ENCODE measurements at regions not wholly inside any gene's neighbourhood (a gene's known extent, or its start where the extent isn't known, plus 50 kb on each side); places are given as distances from the start of the nearest gene placed in this dataset.
"Not testable (repeated sequence)": the region's sequence is repeated elsewhere in the genome, so short reads cannot be mapped to it uniquely, and the experiment has no call there.

DNA sequence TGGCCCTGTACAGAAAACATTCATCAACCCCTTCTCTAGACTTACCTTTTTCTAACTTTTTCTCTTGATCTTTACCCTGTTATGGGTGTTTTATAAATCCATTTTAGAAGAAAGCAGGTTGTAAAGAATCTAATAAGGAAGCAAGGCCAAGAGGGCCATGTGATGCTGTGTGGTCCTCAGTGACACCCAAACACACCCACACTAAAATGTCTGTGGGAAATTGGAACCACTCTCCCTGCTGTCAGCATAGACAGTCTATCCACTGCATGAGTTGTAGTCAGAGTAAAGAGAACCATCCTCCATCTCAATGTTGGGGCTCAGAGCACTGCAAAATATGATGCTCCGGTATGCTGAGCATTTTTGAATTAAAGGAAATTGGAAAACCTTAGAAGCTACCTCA is 235.5 kb downstream of the SKIDA1 start:
- no peak for DNase-seq

- no peak for DNase-seq
Observed at GRCh38 chr10:21289271-21289670, 236.2 kb downstream of the SKIDA1 start.

GRCh38 chr10:21285742-21286331 is 239.6 kb downstream of the SKIDA1 start:
- DNase-seq = no peak

DNA sequence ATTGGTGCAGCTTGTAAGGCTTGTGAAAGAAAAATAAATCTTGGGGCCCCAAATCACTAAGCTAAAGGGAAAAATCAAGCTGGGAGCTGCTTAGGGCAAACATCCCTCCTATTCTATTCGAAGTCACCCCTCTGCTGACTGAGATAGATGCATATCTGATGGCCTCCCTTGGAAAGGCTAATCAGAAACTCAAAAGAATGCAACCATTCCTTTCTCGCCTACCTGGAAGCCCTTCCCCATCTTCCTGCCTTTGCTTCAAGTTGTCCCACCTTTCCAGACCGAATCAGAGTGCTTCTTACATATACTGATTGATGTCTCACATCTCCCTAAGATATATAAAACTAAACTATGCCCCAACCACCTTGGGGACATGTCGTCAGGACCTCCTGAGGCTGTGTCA is 240.3 kb downstream of the SKIDA1 start:
- no peak for DNase-seq

DNA sequence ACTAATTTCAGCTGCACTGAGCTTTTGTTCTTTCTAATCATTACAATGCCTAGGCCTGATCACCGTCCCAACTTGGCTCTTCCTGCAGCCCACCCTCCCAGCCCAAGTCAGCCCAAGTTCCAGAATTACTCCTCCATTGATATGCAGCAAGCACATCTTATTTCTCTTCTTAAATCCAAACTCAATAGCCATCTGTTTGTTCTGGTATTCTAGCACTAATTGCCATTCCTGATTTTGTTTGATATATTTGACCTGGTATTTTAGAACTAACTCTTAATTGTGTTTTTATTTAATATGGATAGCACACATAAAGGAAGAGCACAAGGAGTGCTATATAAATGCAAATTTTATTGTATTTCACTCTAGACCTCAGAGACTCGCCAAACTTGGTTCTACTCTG is 241.2 kb downstream of the SKIDA1 start:
- no peak for DNase-seq

DNA sequence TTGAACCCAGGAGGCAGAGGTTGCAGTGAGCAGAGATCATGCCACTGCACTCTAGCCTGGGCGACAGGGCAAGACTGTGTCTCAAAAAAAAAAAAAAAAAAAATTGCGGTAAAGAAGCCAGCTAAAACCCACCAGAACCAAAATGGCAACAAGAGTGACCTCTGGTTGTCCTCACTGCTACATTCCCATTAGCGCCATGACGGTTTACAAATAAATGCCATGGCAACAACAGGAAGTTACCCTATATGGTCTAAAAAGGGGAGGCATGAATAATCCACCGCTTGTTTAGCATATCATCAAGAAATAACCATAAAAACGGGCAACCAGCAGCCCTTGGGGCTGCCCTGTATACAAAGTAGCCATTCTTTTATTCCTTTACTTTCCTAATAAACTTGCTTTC is 242.4 kb downstream of the SKIDA1 start:
- not testable (repeated sequence) for DNase-seq

- DNase-seq = no peak
Observed at GRCh38 chr10:21281765-21282484, 243.6 kb downstream of the SKIDA1 start.

DNA sequence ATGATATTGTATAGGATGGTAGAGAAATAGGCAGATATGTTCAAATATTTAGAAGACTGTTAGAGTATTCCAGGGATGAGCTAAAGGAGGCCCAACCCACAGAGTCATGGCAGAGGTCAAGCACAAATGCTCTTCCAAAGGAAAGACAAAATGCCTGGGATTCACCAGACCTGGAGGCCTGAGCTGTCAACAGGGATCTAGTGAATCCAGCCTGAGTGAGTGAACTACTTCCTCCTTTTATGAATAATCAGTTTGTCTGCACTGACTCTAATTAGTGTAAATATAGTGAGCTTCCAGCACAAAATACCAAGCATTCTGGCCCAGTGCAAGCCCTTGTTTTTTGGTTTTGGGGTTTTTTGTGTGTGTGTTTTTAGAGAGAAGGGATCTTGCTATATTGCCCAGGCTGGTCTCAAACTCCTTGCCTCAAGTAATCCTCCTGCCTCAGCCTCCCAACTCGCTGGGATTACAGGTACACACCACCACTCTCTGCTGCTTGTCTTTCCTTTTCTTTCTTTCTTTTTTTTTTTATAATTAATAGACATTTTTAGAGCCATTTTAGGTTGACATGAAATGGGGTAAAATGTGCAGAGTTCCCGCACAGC is 244.4 kb downstream of the SKIDA1 start:
- DNase-seq = no peak

GRCh38 chr10:21280037-21280436 is 245.4 kb downstream of the SKIDA1 start:
- DNase-seq = no peak

GRCh38 chr10:21279217-21279575 is 246.3 kb downstream of the SKIDA1 start:
- DNase-seq = no peak

GRCh38 chr10:21278491-21279216 is 246.8 kb downstream of the SKIDA1 start:
- DNase-seq = peak in 5 of 6 experiments; percentile 21 to 59 (median 40)

GRCh38 chr10:21273400-21273968 is 252.0 kb downstream of the SKIDA1 start:
- DNase-seq = no peak

DNA sequence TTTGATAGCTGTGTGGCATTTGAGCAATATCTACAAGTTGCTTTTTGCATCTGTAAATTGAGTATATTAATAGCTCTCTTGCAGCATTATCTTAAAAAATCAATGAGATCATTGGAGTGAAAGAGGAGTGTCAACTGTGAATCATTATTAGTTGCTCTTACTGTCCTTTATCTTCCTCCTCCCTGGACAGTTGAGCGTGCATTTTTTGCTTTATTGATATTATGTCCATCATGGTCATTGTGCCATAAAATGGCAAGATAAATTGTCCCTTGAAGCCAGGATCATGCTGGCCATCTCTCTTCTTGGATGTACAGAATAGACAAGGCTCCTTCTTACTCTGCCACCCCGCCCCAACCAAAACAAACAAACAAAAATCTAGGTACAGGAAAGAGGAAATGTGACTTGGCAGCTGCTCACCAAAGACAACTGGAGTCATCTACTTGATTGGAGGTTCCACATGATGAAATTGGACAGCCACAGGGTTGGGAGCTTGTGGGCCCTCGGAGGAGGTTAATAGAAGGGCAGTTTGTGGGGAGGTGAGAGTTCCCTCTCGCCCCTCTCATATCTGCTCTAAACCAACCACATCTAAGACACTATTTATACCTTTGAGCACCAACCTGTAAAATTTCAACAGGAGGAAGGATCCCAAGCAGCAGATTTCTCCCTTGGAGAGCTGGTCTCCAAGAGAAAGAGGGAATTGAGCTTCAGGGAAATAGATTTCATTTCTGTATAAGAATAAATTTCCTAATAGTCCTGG is 252.7 kb downstream of the SKIDA1 start:
- no peak for DNase-seq

DNA sequence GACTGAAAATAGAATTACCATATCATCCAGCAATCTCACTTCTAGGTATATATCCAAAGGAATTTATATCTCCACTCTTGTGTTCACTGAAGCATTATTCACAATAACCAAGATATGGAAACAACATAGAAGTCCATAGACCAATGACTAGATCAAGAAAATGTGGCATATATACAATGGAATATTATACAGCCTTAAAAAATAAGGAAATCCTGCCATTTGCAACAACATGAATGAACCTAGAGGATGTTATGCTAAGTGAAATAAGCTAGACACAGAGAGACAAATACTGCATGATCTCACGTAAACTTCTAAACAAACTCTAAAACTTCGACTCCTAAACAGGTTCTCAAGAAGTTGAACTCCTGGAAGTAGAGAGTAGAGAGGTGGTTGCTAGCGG is 254.5 kb downstream of the SKIDA1 start:
- no peak for DNase-seq

GRCh38 chr10:21269289-21269688 is 256.2 kb downstream of the SKIDA1 start:
- no peak for DNase-seq

- no peak for DNase-seq
Observed at GRCh38 chr10:21265622-21266021, 259.9 kb downstream of the SKIDA1 start.

DNA sequence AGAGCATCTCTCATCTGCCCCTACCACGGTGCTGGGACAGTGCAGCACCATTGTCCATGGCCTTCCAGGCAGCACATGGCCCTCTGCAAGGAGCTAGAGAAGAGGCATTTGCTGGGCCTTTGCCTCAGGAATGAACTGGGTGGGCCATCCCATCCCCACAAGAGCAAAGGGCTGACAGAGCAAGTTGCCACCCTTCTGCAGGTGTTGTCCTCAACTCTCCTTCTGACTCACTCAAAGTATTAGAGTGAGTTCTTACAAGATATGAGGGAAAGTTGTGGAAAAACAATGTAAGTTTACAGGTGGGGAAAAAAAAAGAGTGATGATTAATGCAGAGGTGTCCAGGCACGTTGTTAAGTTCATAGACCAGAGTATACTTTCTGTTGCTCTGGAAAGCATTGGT is 261.2 kb downstream of the SKIDA1 start:
- DNase-seq = no peak

DNA sequence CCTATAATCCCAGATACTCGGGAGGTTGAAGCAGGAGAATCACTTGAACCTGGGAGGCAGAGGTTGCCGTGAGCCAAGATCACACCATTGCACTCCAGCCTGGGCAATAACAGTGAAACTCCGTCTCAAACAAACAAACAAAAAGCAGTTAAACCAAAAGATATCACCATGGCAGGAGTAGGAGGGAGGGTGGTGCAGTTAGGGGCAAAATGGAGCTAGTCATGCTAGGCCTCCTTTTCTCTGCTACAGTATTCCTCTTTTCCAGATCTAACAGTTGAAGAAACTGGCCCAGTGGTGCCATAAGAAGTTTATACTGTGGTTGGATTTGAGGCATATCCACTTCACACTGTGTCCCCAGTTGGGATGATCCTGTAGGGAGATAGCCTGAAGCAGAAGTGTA is 261.6 kb downstream of the SKIDA1 start:
- DNase-seq = no peak

- no peak for DNase-seq
Observed at GRCh38 chr10:21263263-21263803, 262.1 kb downstream of the SKIDA1 start.

DNA sequence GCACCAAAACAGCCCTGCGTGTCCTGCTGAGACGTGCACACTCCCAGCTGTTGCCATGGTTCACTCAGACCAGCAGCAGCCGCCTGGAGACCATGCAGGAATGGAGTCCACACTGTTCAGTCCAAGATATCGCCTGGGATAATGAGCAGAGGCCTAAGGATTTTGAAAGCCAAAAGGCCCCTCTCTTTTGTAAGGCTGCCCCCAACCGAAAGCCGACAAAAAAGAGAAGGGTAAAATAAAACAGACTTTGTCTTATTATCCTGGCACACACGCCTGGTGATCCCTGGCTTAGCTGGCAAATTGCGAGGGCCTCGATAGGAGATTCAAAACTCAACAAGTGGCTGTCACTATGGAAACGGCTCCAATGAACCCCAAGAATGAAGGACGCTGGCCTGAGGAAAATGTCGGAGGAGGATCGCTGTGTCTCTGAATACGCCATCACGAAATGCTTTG is 263.6 kb downstream of the SKIDA1 start:
- DNase-seq = no peak

GRCh38 chr10:21260506-21261149 is 264.9 kb downstream of the SKIDA1 start:
- no peak for DNase-seq

- no peak for DNase-seq
Observed at GRCh38 chr10:21260066-21260465, 265.4 kb downstream of the SKIDA1 start.

All from stimulated activated naive CD4-positive, alpha-beta T cell (primary cell).